ENCODE measurements at regions not wholly inside any gene's neighbourhood (a gene's known extent, or its start where the extent isn't known, plus 50 kb on each side); places are given as distances from the start of the nearest gene placed in this dataset.

- no peaks in the 10 kb centered on the region for H3K36me3 Mint-ChIP-seq (ENCODE audit: low read depth)
- H3K4me1 Mint-ChIP-seq (ENCODE audit: low read depth) = no peaks in the 10 kb centered on the region
- H3K9me3 Mint-ChIP-seq = no peaks in the 10 kb centered on the region
- DNase-seq = no peak
- intact Hi-C loops (cut with micrococcal nuclease) = no loop called here
- CTCF ChIA-PET = no interaction called here
- H3K4me3 Mint-ChIP-seq = no peak overlapping the region
- H3K27me3 Mint-ChIP-seq (ENCODE audit: low read depth) = no peaks in the 10 kb centered on the region
- H3K27ac Mint-ChIP-seq = no peak overlapping the region
Measured at GRCh38 chr2:120881981-120882788, 146.5 kb downstream of the GLI2 start.

DNA sequence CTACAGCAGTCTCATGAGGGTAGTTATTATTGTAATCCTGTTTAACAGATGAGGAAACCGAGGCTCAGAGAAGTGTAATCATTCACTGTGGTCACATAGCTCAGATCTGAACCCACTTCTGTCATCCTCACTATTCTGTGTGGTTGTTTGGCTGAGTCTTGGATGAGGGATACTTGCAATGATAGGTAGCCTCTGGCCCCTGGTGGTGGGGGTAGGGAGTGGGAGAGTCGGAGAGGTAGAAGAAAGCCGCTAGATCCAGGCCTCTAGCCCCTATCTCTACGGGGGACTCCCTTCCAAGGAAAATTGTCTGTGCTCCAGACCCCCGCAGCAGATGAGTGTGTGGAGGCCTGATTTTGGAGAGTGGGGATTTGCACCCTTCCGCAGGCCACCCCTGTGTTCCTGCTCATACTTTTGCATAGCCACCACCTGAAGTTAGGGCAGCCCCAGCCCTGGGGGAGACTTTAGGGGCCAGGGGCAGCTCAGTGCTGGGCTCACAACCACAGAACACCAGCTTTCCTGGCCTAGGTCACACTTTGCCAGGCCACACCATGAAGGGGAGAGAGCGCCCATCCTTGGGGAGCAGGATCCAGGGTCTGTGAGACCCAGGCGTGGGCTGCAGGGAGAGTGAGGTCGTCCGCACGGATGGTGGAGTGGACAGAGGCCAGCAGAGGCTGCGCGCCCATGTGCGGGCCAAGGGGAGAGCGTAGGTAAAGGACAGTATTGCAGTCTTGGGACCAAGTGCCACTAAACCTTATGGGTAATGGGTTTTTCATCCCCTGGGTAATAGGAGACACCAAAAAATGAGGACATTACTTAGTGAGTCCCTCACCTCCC lies 148.2 kb downstream of the GLI2 start:
- intact Hi-C loops (cut with micrococcal nuclease) = no loop called here
- Mint-ChIP-seq H3K27ac (no peak overlapping the region), H3K4me1 (ENCODE audit: low read depth) (no peaks in the 10 kb centered on the region), H3K9me3 (no peaks in the 10 kb centered on the region), H3K36me3 (ENCODE audit: low read depth) (no peaks in the 10 kb centered on the region), H3K27me3 (ENCODE audit: low read depth) (no peaks in the 10 kb centered on the region), H3K4me3 (no peak overlapping the region)
- CTCF ChIA-PET = no interaction called here
- DNase-seq = no peak

- Mint-ChIP-seq H3K27ac (no peak overlapping the region), H3K36me3 (ENCODE audit: low read depth) (no peaks in the 10 kb centered on the region), H3K9me3 (no peaks in the 10 kb centered on the region), H3K27me3 (ENCODE audit: low read depth) (no peaks in the 10 kb centered on the region), H3K4me3 (no peak overlapping the region), H3K4me1 (ENCODE audit: low read depth) (no peaks in the 10 kb centered on the region)
- no peak for DNase-seq
- CTCF ChIA-PET = no interaction called here
- intact Hi-C loops (cut with micrococcal nuclease) = no loop called here
Measured at GRCh38 chr2:120884472-120885290, 149.0 kb downstream of the GLI2 start.

DNA sequence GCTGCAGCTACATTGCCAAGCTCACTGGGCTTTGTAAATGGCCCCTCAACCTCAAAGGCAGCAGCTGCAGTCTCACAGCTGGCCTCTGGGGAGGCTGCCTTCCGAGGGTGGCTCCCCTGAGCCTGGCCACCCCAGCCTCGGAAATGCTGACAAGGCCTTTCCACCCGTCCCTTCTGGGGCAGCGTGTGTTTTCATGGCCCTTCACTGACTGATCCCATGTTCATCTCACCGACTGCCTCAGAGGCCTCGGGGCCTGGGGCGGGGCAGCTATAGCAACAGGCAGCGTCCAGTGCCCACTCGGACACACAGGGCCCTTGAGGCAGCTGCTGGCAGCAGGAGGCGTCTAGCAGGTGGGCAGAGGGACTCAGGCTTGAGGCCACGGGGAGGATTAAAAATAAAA lies 149.7 kb downstream of the GLI2 start:
- DNase-seq = no peak
- Mint-ChIP-seq H3K4me3 (no peak overlapping the region), H3K27me3 (ENCODE audit: low read depth) (no peaks in the 10 kb centered on the region), H3K27ac (no peak overlapping the region), H3K9me3 (no peaks in the 10 kb centered on the region), H3K36me3 (ENCODE audit: low read depth) (no peaks in the 10 kb centered on the region), H3K4me1 (ENCODE audit: low read depth) (no peaks in the 10 kb centered on the region)
- intact Hi-C loops (cut with micrococcal nuclease) = no loop called here
- CTCF ChIA-PET = no interaction called here

DNA sequence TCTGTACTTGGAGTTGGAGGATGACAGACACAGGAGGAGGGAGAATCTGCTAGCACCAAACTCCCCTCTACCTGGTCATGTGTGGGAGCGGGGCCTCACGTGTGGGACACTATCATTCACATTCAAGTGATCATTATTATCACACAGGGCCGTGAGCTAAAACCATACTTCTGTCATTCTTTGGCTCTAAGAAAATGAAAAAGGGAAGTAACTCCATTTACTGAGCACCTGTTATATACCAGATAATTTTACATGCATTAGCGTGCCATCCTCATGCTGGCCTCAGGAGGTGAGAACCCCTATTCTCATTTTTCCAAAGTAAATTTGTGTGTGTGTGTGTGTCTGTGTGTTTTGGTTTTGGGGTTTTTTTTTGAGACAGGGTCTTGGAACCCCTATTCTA lies 150.1 kb downstream of the GLI2 start:
- H3K27ac Mint-ChIP-seq = no peak overlapping the region
- no peak for DNase-seq
- no peaks in the 10 kb centered on the region for H3K36me3 Mint-ChIP-seq (ENCODE audit: low read depth)
- CTCF ChIA-PET = no interaction called here
- H3K9me3 Mint-ChIP-seq = no peaks in the 10 kb centered on the region
- no peaks in the 10 kb centered on the region for H3K27me3 Mint-ChIP-seq (ENCODE audit: low read depth)
- intact Hi-C loops (cut with micrococcal nuclease) = no loop called here
- no peaks in the 10 kb centered on the region for H3K4me1 Mint-ChIP-seq (ENCODE audit: low read depth)
- H3K4me3 Mint-ChIP-seq = no peak overlapping the region

- Mint-ChIP-seq H3K36me3 (ENCODE audit: low read depth) (no peaks in the 10 kb centered on the region), H3K9me3 (no peaks in the 10 kb centered on the region), H3K27ac (no peak overlapping the region), H3K27me3 (ENCODE audit: low read depth) (no peaks in the 10 kb centered on the region), H3K4me1 (ENCODE audit: low read depth) (no peaks in the 10 kb centered on the region), H3K4me3 (no peak overlapping the region)
- intact Hi-C loops (cut with micrococcal nuclease) = no loop called here
- CTCF ChIA-PET = no interaction called here
- no peak for DNase-seq
Measured at GRCh38 chr2:120886534-120887319, 151.1 kb downstream of the GLI2 start.

- no peaks in the 10 kb centered on the region for H3K9me3 Mint-ChIP-seq
- no peak overlapping the region for H3K4me3 Mint-ChIP-seq
- no peaks in the 10 kb centered on the region for H3K36me3 Mint-ChIP-seq (ENCODE audit: low read depth)
- H3K27ac Mint-ChIP-seq = no peak overlapping the region
- DNase-seq = no peak
- no peaks in the 10 kb centered on the region for H3K27me3 Mint-ChIP-seq (ENCODE audit: low read depth)
- CTCF ChIA-PET = no interaction called here
- H3K4me1 Mint-ChIP-seq (ENCODE audit: low read depth) = no peaks in the 10 kb centered on the region
- intact Hi-C loops (cut with micrococcal nuclease) = no loop called here
Measured at GRCh38 chr2:120887320-120887697, 151.6 kb downstream of the GLI2 start.

- CTCF ChIA-PET = no interaction called here
- Mint-ChIP-seq H3K36me3 (ENCODE audit: low read depth) (no peaks in the 10 kb centered on the region), H3K27me3 (ENCODE audit: low read depth) (no peaks in the 10 kb centered on the region), H3K9me3 (no peaks in the 10 kb centered on the region), H3K4me3 (no peak overlapping the region), H3K27ac (no peak overlapping the region), H3K4me1 (ENCODE audit: low read depth) (no peaks in the 10 kb centered on the region)
- DNase-seq = no peak
- intact Hi-C loops (cut with micrococcal nuclease) = no loop called here
Measured at GRCh38 chr2:120887741-120888231, 152.1 kb downstream of the GLI2 start.

DNA sequence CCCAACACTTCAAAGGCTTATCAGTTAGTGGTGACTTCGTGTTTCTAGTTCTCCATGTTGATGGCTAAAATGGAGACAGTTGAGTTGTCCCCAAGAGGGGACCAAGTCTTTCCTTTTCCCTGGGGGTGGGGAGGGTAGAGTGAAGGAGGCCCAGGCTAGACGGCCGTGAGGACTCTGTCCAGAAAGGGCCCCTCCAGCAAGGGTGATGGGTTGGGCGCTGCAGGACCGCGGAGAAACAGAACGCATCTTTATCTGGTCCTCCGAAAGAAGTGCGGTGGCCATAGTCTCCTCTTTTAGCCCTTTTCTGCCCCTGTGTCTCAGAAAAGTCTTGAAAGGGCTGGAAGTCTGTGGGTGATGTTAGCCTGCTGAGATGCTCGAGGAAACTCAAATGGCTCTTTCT lies 153.2 kb downstream of the GLI2 start:
- no peaks in the 10 kb centered on the region for H3K4me1 Mint-ChIP-seq (ENCODE audit: low read depth)
- intact Hi-C loops (cut with micrococcal nuclease) = no loop called here
- H3K36me3 Mint-ChIP-seq (ENCODE audit: low read depth) = no peaks in the 10 kb centered on the region
- DNase-seq = no peak
- H3K27ac Mint-ChIP-seq = no peak overlapping the region
- no peak overlapping the region for H3K4me3 Mint-ChIP-seq
- no peaks in the 10 kb centered on the region for H3K9me3 Mint-ChIP-seq
- H3K27me3 Mint-ChIP-seq (ENCODE audit: low read depth) = no peaks in the 10 kb centered on the region
- CTCF ChIA-PET = no interaction called here

GRCh38 chr2:120889936-120890335 lies 154.3 kb downstream of the GLI2 start:
- CTCF ChIA-PET = no interaction called here
- Mint-ChIP-seq H3K4me3 (no peak overlapping the region), H3K9me3 (no peaks in the 10 kb centered on the region), H3K27me3 (ENCODE audit: low read depth) (no peaks in the 10 kb centered on the region), H3K27ac (no peak overlapping the region), H3K4me1 (ENCODE audit: low read depth) (no peaks in the 10 kb centered on the region), H3K36me3 (ENCODE audit: low read depth) (no peaks in the 10 kb centered on the region)
- intact Hi-C loops (cut with micrococcal nuclease) = no loop called here
- DNase-seq = no peak

GRCh38 chr2:120890566-120891360 lies 155.1 kb downstream of the GLI2 start:
- H3K27me3 Mint-ChIP-seq (ENCODE audit: low read depth) = no peaks in the 10 kb centered on the region
- no peak overlapping the region for H3K4me3 Mint-ChIP-seq
- H3K27ac Mint-ChIP-seq = no peak overlapping the region
- intact Hi-C loops (cut with micrococcal nuclease) = no loop called here
- CTCF ChIA-PET = no interaction called here
- H3K9me3 Mint-ChIP-seq = no peaks in the 10 kb centered on the region
- no peak for DNase-seq
- no peaks in the 10 kb centered on the region for H3K4me1 Mint-ChIP-seq (ENCODE audit: low read depth)
- no peaks in the 10 kb centered on the region for H3K36me3 Mint-ChIP-seq (ENCODE audit: low read depth)

Data from activated naive CD4-positive, alpha-beta T cell treated with anti-CD3 and anti-CD28 coated beads for 36 hours (primary cell).